ENCODE measurements at regions not wholly inside any gene's neighbourhood (a gene's known extent, or its start where the extent isn't known, plus 50 kb on each side); places are given as distances from the start of the nearest gene placed in this dataset.

- H3K27ac Mint-ChIP-seq (ENCODE audit: unreplicated experiment) = no peak overlapping the region
- H3K4me3 ChIP-seq (ENCODE audit: insufficient read depth, low read depth, low read length) = no peak overlapping the region
- H3K27me3 ChIP-seq (ENCODE audit: insufficient read depth, low read length) = no peaks in the 10 kb centered on the region
- no peak for TF ChIP-seq EZH2 (IDR thresholded peaks at IDR 0.05; ENCODE audit: insufficient read depth, low read length)
- no peak overlapping the region for H3K4me2 ChIP-seq (ENCODE audit: low read length)
- H3K27me3 Mint-ChIP-seq (ENCODE audit: low read depth, unreplicated experiment) = peaks cover 6% of the 10 kb centered on the region
- no peaks in the 10 kb centered on the region for H3K4me1 ChIP-seq (ENCODE audit: insufficient read depth, low read length)
- no peaks in the 10 kb centered on the region for H3K36me3 ChIP-seq (ENCODE audit: insufficient read depth, low read length)
- no peak for DNase-seq (ENCODE audit: low read depth)
- H3K9ac ChIP-seq (ENCODE audit: low read length) = no peak overlapping the region
- no peak for FAIRE-seq
- no peaks in the 10 kb centered on the region for H3K79me2 ChIP-seq (ENCODE audit: insufficient read depth, low read length)
- peaks cover 2% of the 10 kb centered on the region for H3K36me3 Mint-ChIP-seq (ENCODE audit: low read depth, unreplicated experiment)
- no peak overlapping the region for H3K4me3 Mint-ChIP-seq (ENCODE audit: unreplicated experiment)
- H3K4me1 Mint-ChIP-seq (ENCODE audit: low read depth, unreplicated experiment) = peaks cover 4% of the 10 kb centered on the region
- H4K20me1 ChIP-seq (ENCODE audit: insufficient read depth, low read length) = no peaks in the 10 kb centered on the region
- H2AFZ ChIP-seq (ENCODE audit: low read depth, low read length) = no peak overlapping the region
- no peaks in the 10 kb centered on the region for H3K9me3 Mint-ChIP-seq (ENCODE audit: unreplicated experiment)
- H3K9me3 ChIP-seq (ENCODE audit: insufficient read depth, low read depth, low read length) = peaks cover 8% of the 10 kb centered on the region
- H3K27ac ChIP-seq (ENCODE audit: low read depth, low read length) = no peak overlapping the region
Observed at GRCh38 chr18:37672001-37672400, 106.4 kb upstream of the CELF4 start.

GRCh38 chr18:37671530-37671929 lies 105.9 kb upstream of the CELF4 start:
- H3K9ac ChIP-seq (ENCODE audit: low read length) = no peak overlapping the region
- Mint-ChIP-seq H3K4me3 (ENCODE audit: unreplicated experiment) (no peak overlapping the region), H3K9me3 (ENCODE audit: unreplicated experiment) (peaks cover under 1% of the 10 kb centered on the region), H3K36me3 (ENCODE audit: low read depth, unreplicated experiment) (peaks cover 2% of the 10 kb centered on the region), H3K27ac (ENCODE audit: unreplicated experiment) (no peak overlapping the region), H3K27me3 (ENCODE audit: low read depth, unreplicated experiment) (peaks cover 6% of the 10 kb centered on the region), H3K4me1 (ENCODE audit: low read depth, unreplicated experiment) (peaks cover 4% of the 10 kb centered on the region)
- H3K4me2 ChIP-seq (ENCODE audit: low read length) = no peak overlapping the region
- no peaks in the 10 kb centered on the region for H3K36me3 ChIP-seq (ENCODE audit: insufficient read depth, low read length)
- FAIRE-seq (no peak), DNase-seq (ENCODE audit: low read depth) (no peak)
- H3K4me3 ChIP-seq (ENCODE audit: insufficient read depth, low read depth, low read length) = no peak overlapping the region
- no peaks in the 10 kb centered on the region for H3K79me2 ChIP-seq (ENCODE audit: insufficient read depth, low read length)
- H2AFZ ChIP-seq (ENCODE audit: low read depth, low read length) = no peak overlapping the region
- H3K27ac ChIP-seq (ENCODE audit: low read depth, low read length) = no peak overlapping the region
- no peak for TF ChIP-seq EZH2 (IDR thresholded peaks at IDR 0.05; ENCODE audit: insufficient read depth, low read length)
- peaks cover 8% of the 10 kb centered on the region for H3K9me3 ChIP-seq (ENCODE audit: insufficient read depth, low read depth, low read length)
- H3K4me1 ChIP-seq (ENCODE audit: insufficient read depth, low read length) = no peaks in the 10 kb centered on the region
- no peaks in the 10 kb centered on the region for H4K20me1 ChIP-seq (ENCODE audit: insufficient read depth, low read length)
- no peaks in the 10 kb centered on the region for H3K27me3 ChIP-seq (ENCODE audit: insufficient read depth, low read length)

GRCh38 chr18:37671119-37671518 lies 105.5 kb upstream of the CELF4 start:
- Mint-ChIP-seq H3K27ac (ENCODE audit: unreplicated experiment) (no peak overlapping the region), H3K4me3 (ENCODE audit: unreplicated experiment) (no peak overlapping the region), H3K4me1 (ENCODE audit: low read depth, unreplicated experiment) (peaks cover 4% of the 10 kb centered on the region), H3K36me3 (ENCODE audit: low read depth, unreplicated experiment) (peaks cover 2% of the 10 kb centered on the region), H3K27me3 (ENCODE audit: low read depth, unreplicated experiment) (peaks cover 6% of the 10 kb centered on the region), H3K9me3 (ENCODE audit: unreplicated experiment) (peaks cover 2% of the 10 kb centered on the region)
- TF ChIP-seq EZH2 (IDR thresholded peaks at IDR 0.05; ENCODE audit: insufficient read depth, low read length) (no peak), CTCF (IDR thresholded peaks at IDR 0.05; ENCODE audit: insufficient read depth, low read depth, low read length) (no peak)
- Histone ChIP-seq H3K9ac (ENCODE audit: low read length) (no peak overlapping the region), H3K79me2 (ENCODE audit: insufficient read depth, low read length) (no peaks in the 10 kb centered on the region), H3K4me1 (ENCODE audit: insufficient read depth, low read length) (no peaks in the 10 kb centered on the region), H3K9me3 (ENCODE audit: insufficient read depth, low read depth, low read length) (peaks cover 8% of the 10 kb centered on the region), H4K20me1 (ENCODE audit: insufficient read depth, low read length) (no peaks in the 10 kb centered on the region), H3K36me3 (ENCODE audit: insufficient read depth, low read length) (no peaks in the 10 kb centered on the region), H3K4me2 (ENCODE audit: low read length) (no peak overlapping the region), H3K27me3 (ENCODE audit: insufficient read depth, low read length) (no peaks in the 10 kb centered on the region), H2AFZ (ENCODE audit: low read depth, low read length) (no peak overlapping the region), H3K4me3 (ENCODE audit: insufficient read depth, low read depth, low read length) (no peak overlapping the region), H3K27ac (ENCODE audit: low read depth, low read length) (no peak overlapping the region)
- FAIRE-seq (no peak), DNase-seq (ENCODE audit: low read depth) (no peak)
